SK-N-SH treated with all-trans-retinoic acid at 6 μM for 48 hours (cell line): ENCODE measurements at regions not wholly inside any gene's neighbourhood (a gene's known extent, or its start where the extent isn't known, plus 50 kb on each side); places are given as distances from the start of the nearest gene placed in this dataset.

Experiments
- ATAC-seq: fragments of 200-7000 bp; cut with Tn5 transposase; 3 replicates; pipeline ENCODE4 v1.9.1; 2020; ENCODE audit warnings: mild to moderate bottlenecking, moderate library complexity
- ARNTL ChIP-seq: fragments of 450-650 bp; formaldehyde crosslinking; IDR thresholded peaks from 2 replicates; pipeline ENCODE4 v1.5.0; 2020; ENCODE audit warnings: low read depth, mild to moderate bottlenecking, moderate library complexity, borderline replicate concordance
- BACH2 ChIP-seq: fragments of 250-450 bp; sonication (Bioruptor Pico); IDR thresholded peaks from 2 replicates; pipeline ENCODE4 v1.9.0; 2021; ENCODE audit warnings: mild to moderate bottlenecking, borderline replicate concordance
- CREB5 ChIP-seq: fragments of 250-450 bp; sonication (Bioruptor Pico); IDR thresholded peaks from 2 replicates; pipeline ENCODE4 v1.5.1; 2020; ENCODE audit warnings: low read depth, mild to moderate bottlenecking, moderate library complexity
- CSDC2 ChIP-seq: fragments of 250-450 bp; sonication (Bioruptor Pico); IDR thresholded peaks from 2 replicates; pipeline ENCODE4 v1.5.0; 2020; ENCODE audit warnings: mild to moderate bottlenecking, moderate library complexity
- CSRNP3 ChIP-seq: fragments of 250-450 bp; sonication (Bioruptor Pico); IDR thresholded peaks from 2 replicates; pipeline ENCODE4 v1.5.1; 2021; ENCODE audit warnings: mild to moderate bottlenecking, moderate library complexity
- ESRRG ChIP-seq: fragments of 250-450 bp; sonication (Bioruptor Pico); IDR thresholded peaks from 2 replicates; pipeline ENCODE4 v1.6.1; 2021; ENCODE audit warnings: mild to moderate bottlenecking
- GLIS3 ChIP-seq: fragments of 250-450 bp; sonication (Bioruptor Pico); IDR thresholded peaks from 2 replicates; pipeline ENCODE4 v1.5.0; 2020; ENCODE audit warnings: mild to moderate bottlenecking, moderate library complexity
- ISL1 ChIP-seq: fragments of 250-450 bp; sonication (Bioruptor Pico); IDR thresholded peaks from 2 replicates; pipeline ENCODE4 v2.1.2; 2022; ENCODE audit warnings: mild to moderate bottlenecking, moderate library complexity
- OSR1 ChIP-seq: fragments of 250-450 bp; sonication (Bioruptor Pico); IDR thresholded peaks from 2 replicates; pipeline ENCODE4 v1.8.0; 2022; ENCODE audit warnings: moderate library complexity, mild to moderate bottlenecking, inconsistent platforms
- POU6F1 ChIP-seq: fragments of 250-450 bp; sonication (Bioruptor Pico); IDR thresholded peaks from 2 replicates; pipeline ENCODE4 v1.8.0; 2021; ENCODE audit warnings: low read depth, mild to moderate bottlenecking, moderate library complexity, borderline replicate concordance
- PPARA ChIP-seq: fragments of 250-450 bp; sonication (Bioruptor Pico); IDR thresholded peaks from 2 replicates; pipeline ENCODE4 v1.5.0; 2020; ENCODE audit warnings: mild to moderate bottlenecking, borderline replicate concordance
- RARB ChIP-seq: fragments of 250-450 bp; sonication (Bioruptor Pico); IDR thresholded peaks from 2 replicates; pipeline ENCODE4 v1.8.0; 2021; ENCODE audit warnings: mild to moderate bottlenecking, moderate library complexity
- SNAI2 ChIP-seq: fragments of 250-450 bp; sonication (Bioruptor Pico); IDR thresholded peaks from 2 replicates; pipeline ENCODE4 v1.5.0; 2020; ENCODE audit warnings: mild to moderate bottlenecking, moderate library complexity
- TCF4 ChIP-seq: fragments of 250-450 bp; sonication (Bioruptor Pico); IDR thresholded peaks from 2 replicates; pipeline ENCODE4 v1.8.0; 2021; ENCODE audit warnings: mild to moderate bottlenecking, moderate library complexity, borderline replicate concordance
- TOX ChIP-seq: fragments of 250-450 bp; sonication (Bioruptor Pico); IDR thresholded peaks from 2 replicates; pipeline ENCODE4 v1.8.0; 2021; ENCODE audit warnings: mild to moderate bottlenecking, moderate library complexity, borderline replicate concordance
- TSHZ2 ChIP-seq: fragments of 250-450 bp; sonication (Bioruptor Pico); IDR thresholded peaks from 2 replicates; pipeline ENCODE4 v1.5.0; 2020; ENCODE audit warnings: mild to moderate bottlenecking, moderate library complexity
- ZC3H10 ChIP-seq: fragments of 250-450 bp; sonication (Bioruptor Pico); IDR thresholded peaks from 2 replicates; pipeline ENCODE4 v1.5.1; 2021; ENCODE audit warnings: mild to moderate bottlenecking, moderate library complexity
- ZFP3 ChIP-seq: fragments of 250-450 bp; sonication (Bioruptor Pico); IDR thresholded peaks from 2 replicates; pipeline ENCODE4 v1.5.0; 2020; ENCODE audit warnings: mild to moderate bottlenecking, moderate library complexity
- ZFP30 ChIP-seq: fragments of 450-650 bp; formaldehyde crosslinking; IDR thresholded peaks from 2 replicates; pipeline ENCODE4 v1.5.0; 2022; ENCODE audit warnings: mild to moderate bottlenecking, moderate library complexity
- ZNF565 ChIP-seq: fragments of 450-650 bp; formaldehyde crosslinking; conservative IDR thresholded peaks from 2 replicates; pipeline ENCODE4 v1.5.0; 2020; ENCODE audit warnings: low read depth, mild to moderate bottlenecking, moderate library complexity
- ZNF70 ChIP-seq: fragments of 450-650 bp; formaldehyde crosslinking; IDR thresholded peaks from 2 replicates; pipeline ENCODE4 v1.5.0; 2020; ENCODE audit warnings: mild to moderate bottlenecking, moderate library complexity
- ZNF8 ChIP-seq: fragments of 450-650 bp; formaldehyde crosslinking; IDR thresholded peaks from 2 replicates; pipeline ENCODE4 v1.5.0; 2020; ENCODE audit warnings: mild to moderate bottlenecking, moderate library complexity
- TF ChIP-seq, protein P1 (sequence below): fragments of 250-450 bp; sonication (Bioruptor Pico); IDR thresholded peaks from 2 replicates; pipeline ENCODE4 v1.8.0; 2020; ENCODE audit warnings: mild to moderate bottlenecking, moderate library complexity, borderline replicate concordance

DNA sequence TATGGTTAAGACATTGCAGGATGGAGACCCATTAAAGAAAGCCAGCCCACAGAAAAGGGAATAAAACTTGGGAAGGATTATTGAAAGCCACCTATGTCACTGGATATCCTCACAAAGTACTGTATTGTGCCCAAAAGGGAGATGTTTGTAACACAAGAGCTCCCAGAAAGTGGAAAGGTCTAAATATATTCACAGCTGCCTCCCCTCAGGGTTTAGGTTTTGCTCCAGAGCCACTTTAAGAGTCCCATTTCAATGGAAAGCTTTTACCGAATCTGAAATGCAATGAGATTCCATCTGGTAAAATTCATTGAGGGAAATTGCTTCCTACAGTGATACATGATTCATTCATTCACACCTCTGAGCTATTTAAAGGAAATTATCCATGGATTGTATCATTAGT lies 176.4 kb downstream of the XPNPEP1 start:
- no peak for TF ChIP-seq BACH2 (CRISPR knock-in tag)
- TF ChIP-seq, protein P1, sequence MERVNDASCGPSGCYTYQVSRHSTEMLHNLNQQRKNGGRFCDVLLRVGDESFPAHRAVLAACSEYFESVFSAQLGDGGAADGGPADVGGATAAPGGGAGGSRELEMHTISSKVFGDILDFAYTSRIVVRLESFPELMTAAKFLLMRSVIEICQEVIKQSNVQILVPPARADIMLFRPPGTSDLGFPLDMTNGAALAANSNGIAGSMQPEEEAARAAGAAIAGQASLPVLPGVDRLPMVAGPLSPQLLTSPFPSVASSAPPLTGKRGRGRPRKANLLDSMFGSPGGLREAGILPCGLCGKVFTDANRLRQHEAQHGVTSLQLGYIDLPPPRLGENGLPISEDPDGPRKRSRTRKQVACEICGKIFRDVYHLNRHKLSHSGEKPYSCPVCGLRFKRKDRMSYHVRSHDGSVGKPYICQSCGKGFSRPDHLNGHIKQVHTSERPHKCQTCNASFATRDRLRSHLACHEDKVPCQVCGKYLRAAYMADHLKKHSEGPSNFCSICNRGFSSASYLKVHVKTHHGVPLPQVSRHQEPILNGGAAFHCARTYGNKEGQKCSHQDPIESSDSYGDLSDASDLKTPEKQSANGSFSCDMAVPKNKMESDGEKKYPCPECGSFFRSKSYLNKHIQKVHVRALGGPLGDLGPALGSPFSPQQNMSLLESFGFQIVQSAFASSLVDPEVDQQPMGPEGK (CRISPR knock-in tag) = no peak
- no peak for TF ChIP-seq GLIS3 (CRISPR knock-in tag)
- TF ChIP-seq ARNTL (CRISPR knock-in tag) = no peak
- TF ChIP-seq ISL1 = no peak
- no peak for TF ChIP-seq CSDC2 (CRISPR knock-in tag)
- no peak for TF ChIP-seq CREB5 (CRISPR knock-in tag)
- no peak for TF ChIP-seq ZFP3 (CRISPR knock-in tag)
- no peak for TF ChIP-seq ZNF70 (CRISPR knock-in tag)
- no peak for TF ChIP-seq RARB (CRISPR knock-in tag)
- no peak for TF ChIP-seq ESRRG
- TF ChIP-seq CSRNP3 (CRISPR knock-in tag) = no peak
- TF ChIP-seq TSHZ2 (CRISPR knock-in tag) = no peak
- ATAC-seq = no peak

GRCh38 chr10:109744020-109744419 lies 179.3 kb downstream of the XPNPEP1 start:
- TF ChIP-seq ZFP3 (CRISPR knock-in tag) (no peak), TSHZ2 (CRISPR knock-in tag) (no peak), ZC3H10 (CRISPR knock-in tag) (no peak), ESRRG (no peak), CSRNP3 (CRISPR knock-in tag) (no peak), ARNTL (CRISPR knock-in tag) (no peak), ZFP30 (CRISPR knock-in tag) (no peak), ZNF565 (CRISPR knock-in tag) (no peak), TCF4 (CRISPR knock-in tag) (no peak), ZNF70 (CRISPR knock-in tag) (no peak), PPARA (CRISPR knock-in tag) (no peak), ZNF8 (no peak), GLIS3 (CRISPR knock-in tag) (no peak), RARB (CRISPR knock-in tag) (no peak), BACH2 (CRISPR knock-in tag) (no peak), OSR1 (CRISPR knock-in tag) (no peak), SNAI2 (no peak), POU6F1 (CRISPR knock-in tag) (no peak), TOX (CRISPR knock-in tag) (no peak)
- TF ChIP-seq, protein P1 (CRISPR knock-in tag) = no peak
- no peak for ATAC-seq
